Liver (tissue), 7 donors: ENCODE measurements at regions not wholly inside any gene's neighbourhood (a gene's known extent, or its start where the extent isn't known, plus 50 kb on each side); places are given as distances from the start of the nearest gene placed in this dataset.

Experiments used
- DNase-seq: peaks from one replicate; pipeline ENCODE4 v3.0.0-alpha.2; 2017; ENCODE audit warnings: low spot score
- H3K27ac ChIP-seq, 2 donors: one replicate each; pipeline ENCODE4 v1.7.0; 2013; ENCODE audit warnings: inconsistent platforms in 2 of 2, low read length in 2 of 2, control low read depth in 1 of 2, low read depth in 1 of 2, mild to moderate bottlenecking in 1 of 2
- H3K27me3 ChIP-seq, 4 donors: one replicate each; pipeline versions ENCODE4 v1.6.1 to v1.7.0; 2013; ENCODE audit warnings: low read length in 3 of 4, inconsistent platforms in 1 of 4, mild to moderate bottlenecking in 1 of 4, moderate library complexity in 1 of 4; ENCODE audit not compliant: control insufficient read depth in 4 of 4, insufficient read depth in 4 of 4
- H3K36me3 ChIP-seq, 4 donors: one replicate each; pipeline versions ENCODE4 v1.6.1 to v1.7.0; 2013; ENCODE audit warnings: low read length in 3 of 4, mild to moderate bottlenecking in 3 of 4, low read depth in 1 of 4, moderate library complexity in 1 of 4; ENCODE audit not compliant: control insufficient read depth in 4 of 4, insufficient read depth in 3 of 4
- H3K4me1 ChIP-seq, 4 donors: one replicate each; pipeline versions ENCODE4 v1.6.1 to v1.7.0; 2013; ENCODE audit warnings: low read length in 3 of 4, mild to moderate bottlenecking in 3 of 4, moderate library complexity in 1 of 4; ENCODE audit not compliant: control insufficient read depth in 4 of 4, insufficient read depth in 4 of 4
- H3K4me3 ChIP-seq, 3 donors: one replicate each; pipeline versions ENCODE4 v1.6.1 to v1.7.0; 2013; ENCODE audit warnings: low read length in 3 of 3, control low read depth in 1 of 3, low read depth in 1 of 3, mild to moderate bottlenecking in 1 of 3
- H3K9ac ChIP-seq, 2 donors: one replicate each; pipeline ENCODE4 v1.7.0; 2013; ENCODE audit warnings: low read length in 2 of 2, mild to moderate bottlenecking in 2 of 2, moderate library complexity in 2 of 2, control low read depth in 1 of 2, low read depth in 1 of 2
- H3K9me3 ChIP-seq, 4 donors: one replicate each; pipeline versions ENCODE4 v1.6.1 to v1.7.0; 2013; ENCODE audit warnings: low read length in 3 of 4; ENCODE audit not compliant: control insufficient read depth in 4 of 4
- EGR1 ChIP-seq, 2 donors: IDR thresholded peaks; 2 replicates each; pipeline ENCODE4 v1.6.1; 2016 to 2018; ENCODE audit warnings: antibody characterized with exemption in 2 of 2, low read depth in 2 of 2
- FOXA1 ChIP-seq: IDR thresholded peaks from 2 replicates; pipeline ENCODE4 v1.6.1; 2016; ENCODE audit warnings: antibody characterized with exemption
- FOXA2 ChIP-seq: IDR thresholded peaks from 2 replicates; pipeline ENCODE4 v1.6.1; 2016; ENCODE audit warnings: antibody characterized with exemption
- HNF4A ChIP-seq, 2 donors: conservative IDR thresholded peaks; 2 replicates each; pipeline ENCODE4 v1.6.1; 2016; ENCODE audit warnings: antibody characterized with exemption in 2 of 2, mild to moderate bottlenecking in 2 of 2
- HNF4G ChIP-seq: IDR thresholded peaks from 2 replicates; pipeline ENCODE4 v1.6.1; 2016; ENCODE audit warnings: antibody characterized with exemption
- JUND ChIP-seq, 2 donors: IDR thresholded peaks; 2 replicates each; pipeline ENCODE4 v1.6.1; 2016; ENCODE audit warnings: antibody characterized with exemption in 2 of 2
- NR2F2 ChIP-seq: IDR thresholded peaks from 2 replicates; pipeline ENCODE4 v1.6.1; 2016; ENCODE audit warnings: antibody characterized with exemption
- RXRA ChIP-seq, 2 donors: IDR thresholded peaks; 2 replicates each; pipeline ENCODE4 v1.6.1; 2017 to 2018; ENCODE audit warnings: antibody characterized with exemption in 2 of 2, mild to moderate bottlenecking in 1 of 2
- SP1 ChIP-seq: IDR thresholded peaks from 2 replicates; pipeline ENCODE4 v1.6.1; 2018; ENCODE audit warnings: antibody characterized with exemption, mild to moderate bottlenecking
- TAF1 ChIP-seq: conservative IDR thresholded peaks from 2 replicates; pipeline ENCODE4 v1.6.1; 2016; ENCODE audit warnings: antibody characterized with exemption, mild to moderate bottlenecking
- whole genome bisulfite sequencing: extraction: QIAGEN DNeasy Blood & Tissue Kit; methylation state at CpG from one replicate; pipeline ENCODE4 v1.1.7; 2013; 5-methylcytosine and 5-hydroxymethylcytosine counted together
- TF ChIP-seq, protein P1 (sequence below): IDR thresholded peaks from 2 replicates; pipeline ENCODE4 v1.6.1; 2016; ENCODE audit warnings: antibody characterized with exemption, mild to moderate bottlenecking
- TF ChIP-seq, protein P2 (sequence below): IDR thresholded peaks from 2 replicates; pipeline ENCODE4 v1.6.1; 2016; ENCODE audit warnings: antibody characterized with exemption
- TF ChIP-seq, protein P3 (sequence below): IDR thresholded peaks from 2 replicates; pipeline ENCODE4 v1.6.1; 2016; ENCODE audit warnings: antibody characterized with exemption
- TF ChIP-seq, protein P4 (sequence below): IDR thresholded peaks from 2 replicates; pipeline ENCODE4 v1.6.1; 2016; ENCODE audit warnings: antibody characterized with exemption
- donor health status: healthy.
- donor health status: healthy.
- donor health status: healthy.
- donor health status: healthy.

DNA sequence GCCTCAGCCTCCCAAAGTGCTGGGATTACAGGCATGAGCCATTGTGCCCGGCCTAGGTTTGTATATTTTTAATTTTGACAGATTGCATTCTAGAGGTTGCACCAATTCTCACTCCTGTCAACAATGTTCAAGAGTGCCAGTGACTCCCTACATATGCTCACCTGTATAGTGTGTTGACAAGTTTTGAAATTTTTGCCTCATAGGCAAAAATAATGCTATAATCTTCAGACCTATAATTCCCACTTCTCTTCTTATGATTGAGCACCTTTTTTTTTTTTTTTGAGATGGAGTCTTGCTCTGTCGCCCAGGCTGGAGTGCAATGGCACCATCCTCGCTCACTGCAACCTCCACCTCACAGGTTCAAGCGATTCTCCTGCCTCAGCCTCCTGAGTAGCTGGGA is 139.7 kb downstream of the EVX1 start:
- no peak overlapping the region for H3K4me3 ChIP-seq
- TF ChIP-seq JUND (IDR thresholded peaks at IDR 0.05): no peak
- TF ChIP-seq SP1: no peak
- no peak for TF ChIP-seq EGR1 (IDR thresholded peaks at IDR 0.05; ENCODE audit: low read depth in 2 of 2)

DNA sequence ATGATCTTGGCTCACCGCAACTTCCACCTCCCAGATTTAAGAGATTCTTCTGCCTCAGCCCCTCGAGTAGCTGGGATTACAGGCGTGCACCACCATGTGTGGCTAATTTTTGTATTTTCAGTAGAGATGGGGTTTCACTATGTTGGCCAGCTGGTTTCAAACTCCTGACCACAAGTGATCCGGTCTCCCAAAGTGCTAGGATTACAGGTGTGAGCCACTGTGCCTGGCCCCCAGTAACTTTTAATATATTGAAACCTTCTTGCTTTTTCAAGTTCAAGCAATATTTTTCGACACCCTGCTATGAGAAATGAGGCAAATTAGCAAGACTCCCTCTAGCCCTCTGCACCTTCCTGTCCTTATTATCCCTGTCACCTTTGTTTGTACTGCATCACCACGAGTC is 144.0 kb downstream of the EVX1 start:
- H3K27me3 ChIP-seq: no peaks in the 10 kb centered on the region
- H3K36me3 ChIP-seq: no peaks in the 10 kb centered on the region
- TF ChIP-seq RXRA (IDR thresholded peaks at IDR 0.05): no peak
- TF ChIP-seq, protein P1, sequence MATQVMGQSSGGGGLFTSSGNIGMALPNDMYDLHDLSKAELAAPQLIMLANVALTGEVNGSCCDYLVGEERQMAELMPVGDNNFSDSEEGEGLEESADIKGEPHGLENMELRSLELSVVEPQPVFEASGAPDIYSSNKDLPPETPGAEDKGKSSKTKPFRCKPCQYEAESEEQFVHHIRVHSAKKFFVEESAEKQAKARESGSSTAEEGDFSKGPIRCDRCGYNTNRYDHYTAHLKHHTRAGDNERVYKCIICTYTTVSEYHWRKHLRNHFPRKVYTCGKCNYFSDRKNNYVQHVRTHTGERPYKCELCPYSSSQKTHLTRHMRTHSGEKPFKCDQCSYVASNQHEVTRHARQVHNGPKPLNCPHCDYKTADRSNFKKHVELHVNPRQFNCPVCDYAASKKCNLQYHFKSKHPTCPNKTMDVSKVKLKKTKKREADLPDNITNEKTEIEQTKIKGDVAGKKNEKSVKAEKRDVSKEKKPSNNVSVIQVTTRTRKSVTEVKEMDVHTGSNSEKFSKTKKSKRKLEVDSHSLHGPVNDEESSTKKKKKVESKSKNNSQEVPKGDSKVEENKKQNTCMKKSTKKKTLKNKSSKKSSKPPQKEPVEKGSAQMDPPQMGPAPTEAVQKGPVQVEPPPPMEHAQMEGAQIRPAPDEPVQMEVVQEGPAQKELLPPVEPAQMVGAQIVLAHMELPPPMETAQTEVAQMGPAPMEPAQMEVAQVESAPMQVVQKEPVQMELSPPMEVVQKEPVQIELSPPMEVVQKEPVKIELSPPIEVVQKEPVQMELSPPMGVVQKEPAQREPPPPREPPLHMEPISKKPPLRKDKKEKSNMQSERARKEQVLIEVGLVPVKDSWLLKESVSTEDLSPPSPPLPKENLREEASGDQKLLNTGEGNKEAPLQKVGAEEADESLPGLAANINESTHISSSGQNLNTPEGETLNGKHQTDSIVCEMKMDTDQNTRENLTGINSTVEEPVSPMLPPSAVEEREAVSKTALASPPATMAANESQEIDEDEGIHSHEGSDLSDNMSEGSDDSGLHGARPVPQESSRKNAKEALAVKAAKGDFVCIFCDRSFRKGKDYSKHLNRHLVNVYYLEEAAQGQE: no peak
- no peak for TF ChIP-seq JUND (IDR thresholded peaks at IDR 0.05)
- TF ChIP-seq, protein P2, sequence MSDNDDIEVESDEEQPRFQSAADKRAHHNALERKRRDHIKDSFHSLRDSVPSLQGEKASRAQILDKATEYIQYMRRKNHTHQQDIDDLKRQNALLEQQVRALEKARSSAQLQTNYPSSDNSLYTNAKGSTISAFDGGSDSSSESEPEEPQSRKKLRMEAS: no peak
- TF ChIP-seq HNF4G: no peak
- TF ChIP-seq SP1: no peak
- TF ChIP-seq FOXA2: no peak
- TF ChIP-seq NR2F2: no peak
- TF ChIP-seq, protein P3, sequence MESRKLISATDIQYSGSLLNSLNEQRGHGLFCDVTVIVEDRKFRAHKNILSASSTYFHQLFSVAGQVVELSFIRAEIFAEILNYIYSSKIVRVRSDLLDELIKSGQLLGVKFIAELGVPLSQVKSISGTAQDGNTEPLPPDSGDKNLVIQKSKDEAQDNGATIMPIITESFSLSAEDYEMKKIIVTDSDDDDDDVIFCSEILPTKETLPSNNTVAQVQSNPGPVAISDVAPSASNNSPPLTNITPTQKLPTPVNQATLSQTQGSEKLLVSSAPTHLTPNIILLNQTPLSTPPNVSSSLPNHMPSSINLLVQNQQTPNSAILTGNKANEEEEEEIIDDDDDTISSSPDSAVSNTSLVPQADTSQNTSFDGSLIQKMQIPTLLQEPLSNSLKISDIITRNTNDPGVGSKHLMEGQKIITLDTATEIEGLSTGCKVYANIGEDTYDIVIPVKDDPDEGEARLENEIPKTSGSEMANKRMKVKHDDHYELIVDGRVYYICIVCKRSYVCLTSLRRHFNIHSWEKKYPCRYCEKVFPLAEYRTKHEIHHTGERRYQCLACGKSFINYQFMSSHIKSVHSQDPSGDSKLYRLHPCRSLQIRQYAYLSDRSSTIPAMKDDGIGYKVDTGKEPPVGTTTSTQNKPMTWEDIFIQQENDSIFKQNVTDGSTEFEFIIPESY: no peak
- no peak for TF ChIP-seq HNF4A (conservative IDR thresholded peaks at IDR 0.05)
- H3K9me3 ChIP-seq: no peaks in the 10 kb centered on the region
- no peak overlapping the region for H3K9ac ChIP-seq
- no peak overlapping the region for H3K27ac ChIP-seq
- WGBS: 83% methylated on average over 6 of the region's 6 CpGs
- no peak overlapping the region for H3K4me3 ChIP-seq
- no peaks in the 10 kb centered on the region for H3K4me1 ChIP-seq
- no peak for DNase-seq

More for the DNA sequence above, 139.7 kb downstream of the EVX1 start:
- no peaks in the 10 kb centered on the region for H3K4me1 ChIP-seq
- no peaks in the 10 kb centered on the region for H3K36me3 ChIP-seq
- no peak overlapping the region for H3K9ac ChIP-seq
- no peaks in the 10 kb centered on the region for H3K9me3 ChIP-seq
- no peak overlapping the region for H3K27ac ChIP-seq
- WGBS: 98% methylated on average over 4 of the region's 4 CpGs
- H3K27me3 ChIP-seq: no peaks in the 10 kb centered on the region
- DNase-seq: no peak

DNA sequence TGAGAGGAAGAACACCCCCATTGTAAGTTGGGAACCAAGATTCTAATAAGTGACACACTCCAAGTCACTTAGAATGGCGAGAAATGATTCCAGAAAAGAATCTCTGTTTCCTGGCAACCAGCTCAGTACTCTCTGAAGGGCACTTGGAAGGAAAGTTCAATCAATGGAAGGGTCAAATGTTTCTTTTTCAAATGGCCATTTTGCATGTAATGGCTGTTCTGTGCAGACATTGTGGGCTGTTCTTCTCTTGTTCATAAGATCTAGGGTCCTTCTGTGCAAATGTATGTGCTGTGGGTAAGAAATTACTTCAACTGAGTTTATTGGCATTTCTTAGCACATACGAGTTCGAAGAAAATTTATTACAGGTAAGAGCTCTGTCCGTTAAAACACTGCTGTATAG is 145.3 kb downstream of the EVX1 start:
- 86% methylated on average over 4 of the region's 4 CpGs for WGBS
- Histone ChIP-seq H3K9me3 (no peaks in the 10 kb centered on the region), H3K27me3 (no peaks in the 10 kb centered on the region), H3K9ac (no peak overlapping the region), H3K27ac (no peak overlapping the region), H3K4me3 (no peak overlapping the region), H3K36me3 (no peaks in the 10 kb centered on the region), H3K4me1 (no peaks in the 10 kb centered on the region)
- DNase-seq: no peak
- no peak for TF ChIP-seq FOXA1
- TF ChIP-seq TAF1: no peak
- TF ChIP-seq, protein P4, sequence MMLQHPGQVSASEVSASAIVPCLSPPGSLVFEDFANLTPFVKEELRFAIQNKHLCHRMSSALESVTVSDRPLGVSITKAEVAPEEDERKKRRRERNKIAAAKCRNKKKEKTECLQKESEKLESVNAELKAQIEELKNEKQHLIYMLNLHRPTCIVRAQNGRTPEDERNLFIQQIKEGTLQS: no peak
